ENCODE measurements at regions not wholly inside any gene's neighbourhood (a gene's known extent, or its start where the extent isn't known, plus 50 kb on each side); places are given as distances from the start of the nearest gene placed in this dataset.
A peak's percentile ranks its signal among the peaks of the same experiment; 100 is the strongest.

DNA sequence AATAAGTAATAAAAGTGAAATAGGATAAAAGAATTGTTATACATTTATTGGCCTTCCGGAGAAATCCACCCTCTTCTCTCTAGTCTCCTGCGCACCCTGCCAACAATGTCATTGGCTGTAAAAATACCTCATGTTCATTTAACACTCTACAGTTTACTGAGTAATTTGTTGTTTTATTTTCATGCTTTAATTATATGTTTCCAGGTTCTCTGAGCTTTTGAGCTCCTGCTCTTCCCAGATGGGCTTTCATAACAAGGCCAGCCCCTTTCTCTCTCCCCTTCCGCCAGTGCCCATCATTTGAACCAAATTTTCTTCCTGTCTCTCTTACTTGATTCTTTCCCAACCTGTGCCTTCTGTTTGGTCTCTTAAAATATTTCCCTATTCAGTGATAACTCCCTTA, 144.6 kb upstream of the PRSS1 start:
- no peak overlapping the region for H3K4me3 ChIP-seq (ENCODE audit: control insufficient read depth, low read depth, low read length)
- TF ChIP-seq CTCF (IDR thresholded peaks at IDR 0.05; ENCODE audit: control insufficient read depth, insufficient read depth, low read depth, low read length, missing control alignments): no peak
- DNase-seq (ENCODE audit: low read depth): no peak

DNA sequence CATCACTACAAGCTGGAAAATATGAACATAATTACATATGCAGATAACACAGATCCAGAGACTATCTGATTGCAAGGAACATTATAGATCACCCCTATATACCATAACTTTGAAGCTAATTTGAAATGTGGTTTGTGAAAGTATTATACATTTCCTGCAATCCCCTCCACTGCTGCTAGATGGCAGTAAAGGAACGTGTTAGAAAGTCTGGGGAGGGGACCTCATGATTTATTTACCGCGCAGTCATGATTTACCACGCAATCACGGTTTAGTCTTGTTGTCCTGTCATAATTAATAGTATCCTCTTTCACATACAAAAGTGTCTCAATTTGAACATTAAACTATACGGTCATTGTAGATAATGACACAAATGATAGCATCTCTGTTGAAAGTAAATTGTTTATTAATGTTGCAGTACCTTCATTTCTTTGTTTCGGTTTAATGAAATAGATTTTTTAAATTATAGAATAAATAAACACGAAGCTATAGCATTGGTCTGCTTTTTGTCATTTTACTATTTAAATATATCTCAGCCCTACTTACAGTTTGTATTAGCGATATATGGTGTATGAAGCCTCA, 145.3 kb upstream of the PRSS1 start:
- TF ChIP-seq CTCF (IDR thresholded peaks at IDR 0.05; ENCODE audit: control insufficient read depth, insufficient read depth, low read depth, low read length, missing control alignments): peak; percentile 81
- no peak overlapping the region for H3K4me3 ChIP-seq (ENCODE audit: control insufficient read depth, low read depth, low read length)
- no peak for DNase-seq (ENCODE audit: low read depth)

DNA sequence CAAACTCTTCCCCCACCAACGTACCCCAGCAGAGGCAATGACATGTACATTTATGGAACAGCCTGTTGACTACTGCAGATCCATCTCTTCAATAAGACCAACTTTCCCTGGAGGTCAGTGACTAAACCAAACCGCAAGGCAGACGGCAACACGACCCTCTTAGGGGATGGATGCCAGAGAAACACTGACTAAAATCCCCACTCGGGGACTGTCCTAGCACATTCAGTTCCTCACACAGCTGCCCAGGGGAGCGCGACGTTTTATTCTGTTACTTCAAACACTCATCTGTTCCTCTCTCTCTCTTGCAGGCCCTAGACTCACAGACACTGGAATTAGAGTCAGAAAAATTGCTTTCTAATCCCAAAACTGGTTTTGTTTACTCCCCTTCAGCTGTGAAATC, 146.5 kb upstream of the PRSS1 start:
- no peak for TF ChIP-seq CTCF (IDR thresholded peaks at IDR 0.05; ENCODE audit: control insufficient read depth, insufficient read depth, low read depth, low read length, missing control alignments)
- DNase-seq (ENCODE audit: low read depth): no peak
- no peak overlapping the region for H3K4me3 ChIP-seq (ENCODE audit: control insufficient read depth, low read depth, low read length)

DNA sequence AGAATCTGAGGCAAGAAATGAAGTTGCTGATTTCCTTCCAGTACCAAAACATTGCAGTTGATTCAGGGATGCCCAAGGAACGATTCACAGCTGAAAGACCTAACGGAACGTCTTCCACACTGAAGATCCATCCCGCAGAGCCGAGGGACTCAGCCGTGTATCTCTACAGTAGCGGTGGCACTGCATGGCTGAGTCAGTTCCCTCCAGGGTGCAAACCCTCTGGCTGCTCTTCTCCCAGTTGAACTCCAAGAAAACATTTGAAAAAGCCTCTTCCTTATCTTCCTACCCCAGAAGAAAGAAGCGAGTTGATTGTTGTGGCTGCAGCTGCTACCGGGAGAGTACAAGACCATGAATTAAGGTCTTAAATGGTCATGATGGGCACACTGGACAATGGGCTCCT, 147.1 kb upstream of the PRSS1 start:
- DNase-seq (ENCODE audit: low read depth): no peak
- H3K4me3 ChIP-seq (ENCODE audit: control insufficient read depth, low read depth, low read length): no peak overlapping the region
- TF ChIP-seq CTCF (IDR thresholded peaks at IDR 0.05; ENCODE audit: control insufficient read depth, insufficient read depth, low read depth, low read length, missing control alignments): no peak

DNA sequence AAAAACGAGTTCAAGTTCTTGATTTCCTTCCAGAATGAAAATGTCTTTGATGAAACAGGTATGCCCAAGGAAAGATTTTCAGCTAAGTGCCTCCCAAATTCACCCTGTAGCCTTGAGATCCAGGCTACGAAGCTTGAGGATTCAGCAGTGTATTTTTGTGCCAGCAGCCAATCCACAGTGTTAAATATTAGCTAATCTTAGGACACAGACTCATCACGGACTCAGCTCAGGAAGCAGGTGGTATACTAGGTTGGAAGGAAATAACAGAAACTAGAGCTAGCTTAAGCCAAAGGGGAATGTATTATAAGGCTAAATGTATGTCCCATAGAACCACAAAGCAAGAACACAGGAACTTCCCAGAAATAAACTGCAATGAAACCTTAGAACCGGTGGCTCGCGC, 151.0 kb upstream of the PRSS1 start:
- TF ChIP-seq CTCF (IDR thresholded peaks at IDR 0.05; ENCODE audit: control insufficient read depth, insufficient read depth, low read depth, low read length, missing control alignments): no peak

DNA sequence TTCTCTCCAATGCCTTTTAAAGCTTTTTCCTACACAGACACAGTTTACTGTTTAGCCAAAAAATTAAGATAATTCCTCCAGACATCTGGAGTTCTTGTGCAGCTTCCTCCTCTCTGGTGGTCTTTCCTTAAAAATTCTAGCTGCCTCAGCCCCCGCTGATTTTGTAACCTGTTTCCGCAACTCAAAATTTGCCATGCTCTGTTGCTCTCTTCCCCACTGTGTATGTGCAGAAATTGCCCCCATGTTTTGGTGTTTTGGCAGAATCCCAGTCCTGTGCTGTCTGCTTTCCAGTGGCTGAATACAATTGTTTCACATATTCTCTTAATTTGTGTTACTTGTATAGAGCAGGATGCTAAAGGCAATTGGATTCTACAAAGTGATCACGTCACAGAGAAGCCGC, 151.7 kb upstream of the PRSS1 start:
- no peak overlapping the region for H3K4me3 ChIP-seq (ENCODE audit: control insufficient read depth, low read depth, low read length)
- DNase-seq (ENCODE audit: low read depth): no peak
- TF ChIP-seq CTCF (IDR thresholded peaks at IDR 0.05; ENCODE audit: control insufficient read depth, insufficient read depth, low read depth, low read length, missing control alignments): no peak

More for the DNA sequence above, 151.0 kb upstream of the PRSS1 start:
- no peak overlapping the region for H3K4me3 ChIP-seq (ENCODE audit: control insufficient read depth, low read depth, low read length)
- no peak for DNase-seq (ENCODE audit: low read depth)
